ENCODE measurements at regions not wholly inside any gene's neighbourhood (a gene's known extent, or its start where the extent isn't known, plus 50 kb on each side); places are given as distances from the start of the nearest gene placed in this dataset.

- Mint-ChIP-seq H3K4me1 (ENCODE audit: low read depth in 2 of 2) (no peaks in the 10 kb centered on the region), H3K9me3 (no peaks in the 10 kb centered on the region), H3K36me3 (no peaks in the 10 kb centered on the region), H3K27ac (no peak overlapping the region), H3K4me3 (no peak overlapping the region), H3K27me3 (peaks cover 13 to 33% of the 10 kb centered on the region in 2 donors)
- no peak for DNase-seq (ENCODE audit: low spot score)
- no peak for ATAC-seq
These were observed 174.2 kb upstream of the NPVF start for GRCh38 chr7:25402532-25402931.

- no peaks in the 10 kb centered on the region for H3K9me3 Mint-ChIP-seq
- H3K27ac Mint-ChIP-seq = no peak overlapping the region
- no peak overlapping the region for H3K4me3 Mint-ChIP-seq
These were observed 177.4 kb upstream of the NPVF start for GRCh38 chr7:25405736-25406135.

GRCh38 chr7:25407053-25407452 lies 178.8 kb upstream of the NPVF start:
- Mint-ChIP-seq H3K27ac (no peak overlapping the region), H3K9me3 (no peaks in the 10 kb centered on the region), H3K4me1 (ENCODE audit: low read depth in 2 of 2) (no peaks in the 10 kb centered on the region), H3K36me3 (no peaks in the 10 kb centered on the region), H3K27me3 (peaks cover 13 to 28% of the 10 kb centered on the region in 2 donors), H3K4me3 (no peak overlapping the region)
- no peak for DNase-seq (ENCODE audit: low spot score)
- no peak for ATAC-seq

More at GRCh38 chr7:25405736-25406135, 177.4 kb upstream of the NPVF start:
- no peak for DNase-seq (ENCODE audit: low spot score)
- no peaks in the 10 kb centered on the region for H3K36me3 Mint-ChIP-seq
- no peaks in the 10 kb centered on the region for H3K4me1 Mint-ChIP-seq (ENCODE audit: low read depth in 2 of 2)
- no peak for ATAC-seq
- H3K27me3 Mint-ChIP-seq = peaks cover 13 to 38% of the 10 kb centered on the region in 2 donors

- Mint-ChIP-seq H3K4me3 (no peak overlapping the region), H3K27ac (no peak overlapping the region), H3K4me1 (ENCODE audit: low read depth in 2 of 2) (no peaks in the 10 kb centered on the region), H3K36me3 (no peaks in the 10 kb centered on the region), H3K9me3 (no peaks in the 10 kb centered on the region), H3K27me3 (peaks cover 13 to 34% of the 10 kb centered on the region in 2 donors)
- DNase-seq (ENCODE audit: low spot score) = no peak
- no peak for ATAC-seq
These were observed 179.9 kb upstream of the NPVF start for GRCh38 chr7:25408012-25408687.

- no peak for ATAC-seq
- peaks cover 13 to 34% of the 10 kb centered on the region in 2 donors for H3K27me3 Mint-ChIP-seq
These were observed 180.6 kb upstream of the NPVF start for GRCh38 chr7:25408876-25409275.

GRCh38 chr7:25409897-25410636 lies 181.8 kb upstream of the NPVF start:
- Mint-ChIP-seq H3K36me3 (no peaks in the 10 kb centered on the region), H3K4me1 (ENCODE audit: low read depth in 2 of 2) (no peaks in the 10 kb centered on the region), H3K9me3 (no peaks in the 10 kb centered on the region), H3K4me3 (no peak overlapping the region), H3K27me3 (peaks cover 12 to 26% of the 10 kb centered on the region in 2 donors), H3K27ac (no peak overlapping the region)
- ATAC-seq (no peak), DNase-seq (ENCODE audit: low spot score) (no peak)

More at GRCh38 chr7:25408876-25409275, 180.6 kb upstream of the NPVF start:
- no peak overlapping the region for H3K27ac Mint-ChIP-seq
- H3K4me3 Mint-ChIP-seq = no peak overlapping the region
- H3K4me1 Mint-ChIP-seq (ENCODE audit: low read depth in 2 of 2) = no peaks in the 10 kb centered on the region
- H3K36me3 Mint-ChIP-seq = no peaks in the 10 kb centered on the region
- no peaks in the 10 kb centered on the region for H3K9me3 Mint-ChIP-seq
- DNase-seq (ENCODE audit: low spot score) = no peak

- no peaks in the 10 kb centered on the region for H3K9me3 Mint-ChIP-seq
- no peaks in the 10 kb centered on the region for H3K4me1 Mint-ChIP-seq (ENCODE audit: low read depth in 2 of 2)
- no peak overlapping the region for H3K4me3 Mint-ChIP-seq
- no peaks in the 10 kb centered on the region for H3K36me3 Mint-ChIP-seq
- DNase-seq (ENCODE audit: low spot score) (no peak), ATAC-seq (no peak)
- peaks cover 6 to 13% of the 10 kb centered on the region in 2 donors for H3K27me3 Mint-ChIP-seq
- H3K27ac Mint-ChIP-seq = no peak overlapping the region
These were observed 192.5 kb upstream of the NPVF start for GRCh38 chr7:25420771-25421170.

- no peak for DNase-seq (ENCODE audit: low spot score)
- no peaks in the 10 kb centered on the region for H3K36me3 Mint-ChIP-seq
- H3K27me3 Mint-ChIP-seq = peaks cover 0 to 16% of the 10 kb centered on the region in 2 donors
- no peaks in the 10 kb centered on the region for H3K4me1 Mint-ChIP-seq (ENCODE audit: low read depth in 2 of 2)
- no peak for ATAC-seq
- H3K9me3 Mint-ChIP-seq = no peaks in the 10 kb centered on the region
- no peak overlapping the region for H3K4me3 Mint-ChIP-seq
- H3K27ac Mint-ChIP-seq = no peak overlapping the region
These were observed 195.8 kb upstream of the NPVF start for GRCh38 chr7:25424113-25424512.

- ATAC-seq (no peak), DNase-seq (ENCODE audit: low spot score) (no peak)
- no peaks in the 10 kb centered on the region for H3K9me3 Mint-ChIP-seq
- H3K4me1 Mint-ChIP-seq (ENCODE audit: low read depth in 2 of 2) = no peaks in the 10 kb centered on the region
- no peaks in the 10 kb centered on the region for H3K36me3 Mint-ChIP-seq
- no peak overlapping the region for H3K4me3 Mint-ChIP-seq
- H3K27ac Mint-ChIP-seq = no peak overlapping the region
- peaks cover 0 to 11% of the 10 kb centered on the region in 2 donors for H3K27me3 Mint-ChIP-seq
These were observed 196.6 kb upstream of the NPVF start for GRCh38 chr7:25424855-25425254.

- Mint-ChIP-seq H3K27ac (no peak overlapping the region), H3K4me3 (no peak overlapping the region), H3K27me3 (peaks cover 0 to 9% of the 10 kb centered on the region in 2 donors), H3K4me1 (ENCODE audit: low read depth in 2 of 2) (no peaks in the 10 kb centered on the region), H3K36me3 (no peaks in the 10 kb centered on the region), H3K9me3 (no peaks in the 10 kb centered on the region)
- no peak for DNase-seq (ENCODE audit: low spot score)
- no peak for ATAC-seq
These were observed 199.4 kb upstream of the NPVF start for GRCh38 chr7:25427721-25428120.

GRCh38 chr7:25429731-25430130 lies 201.4 kb upstream of the NPVF start:
- no peak overlapping the region for H3K4me3 Mint-ChIP-seq
- H3K36me3 Mint-ChIP-seq = no peaks in the 10 kb centered on the region
- no peaks in the 10 kb centered on the region for H3K9me3 Mint-ChIP-seq
- no peak overlapping the region for H3K27ac Mint-ChIP-seq
- no peak for DNase-seq (ENCODE audit: low spot score)
- no peak for ATAC-seq
- no peaks in the 10 kb centered on the region for H3K4me1 Mint-ChIP-seq (ENCODE audit: low read depth in 2 of 2)
- H3K27me3 Mint-ChIP-seq = peaks cover 0 to 9% of the 10 kb centered on the region in 2 donors

GRCh38 chr7:25430200-25430931 lies 202.1 kb upstream of the NPVF start:
- H3K9me3 Mint-ChIP-seq = no peaks in the 10 kb centered on the region
- no peak overlapping the region for H3K4me3 Mint-ChIP-seq
- H3K4me1 Mint-ChIP-seq (ENCODE audit: low read depth in 2 of 2) = no peaks in the 10 kb centered on the region
- ATAC-seq (no peak), DNase-seq (ENCODE audit: low spot score) (no peak)
- H3K27me3 Mint-ChIP-seq = peaks cover 0 to 9% of the 10 kb centered on the region in 2 donors
- no peak overlapping the region for H3K27ac Mint-ChIP-seq
- H3K36me3 Mint-ChIP-seq = no peaks in the 10 kb centered on the region

- H3K27ac Mint-ChIP-seq = no peak overlapping the region
- H3K4me1 Mint-ChIP-seq (ENCODE audit: low read depth in 2 of 2) = no peaks in the 10 kb centered on the region
- peaks cover 0 to 6% of the 10 kb centered on the region in 2 donors for H3K27me3 Mint-ChIP-seq
- H3K4me3 Mint-ChIP-seq = no peak overlapping the region
- no peaks in the 10 kb centered on the region for H3K36me3 Mint-ChIP-seq
- ATAC-seq = no peak
- no peak for DNase-seq (ENCODE audit: low spot score)
- H3K9me3 Mint-ChIP-seq = no peaks in the 10 kb centered on the region
These were observed 203.7 kb upstream of the NPVF start for GRCh38 chr7:25431956-25432450.

- Mint-ChIP-seq H3K27ac (no peak overlapping the region), H3K4me3 (no peak overlapping the region), H3K27me3 (peaks cover 0 to 6% of the 10 kb centered on the region in 2 donors), H3K4me1 (ENCODE audit: low read depth in 2 of 2) (no peaks in the 10 kb centered on the region), H3K9me3 (no peaks in the 10 kb centered on the region), H3K36me3 (no peaks in the 10 kb centered on the region)
- DNase-seq (ENCODE audit: low spot score) = no peak
- ATAC-seq = no peak
These were observed 204.5 kb upstream of the NPVF start for GRCh38 chr7:25432807-25433206.
